Caco-2 (cell line): ENCODE measurements at regions not wholly inside any gene's neighbourhood (a gene's known extent, or its start where the extent isn't known, plus 50 kb on each side); places are given as distances from the start of the nearest gene placed in this dataset.

Experiments used
- BruUV-seq: library from RNA; stranded (reverse); fragments of 400-500 nt; replicated peaks from 2 replicates; lab custom pipeline; 2021; lab: Mats Ljungman, UMichigan
- CTCF ChIA-PET: fragments of 300-600 bp; sonication (Branson Sonifier 250); formaldehyde crosslinking; loops from one replicate; lab custom pipeline; 2022; ENCODE audit warnings: antibody characterized with exemption; lab: Charles Lee
- POLR2A ChIA-PET: fragments of 300-600 bp; sonication (Branson Sonifier 250); formaldehyde crosslinking; loops from one replicate; lab custom pipeline; 2022; ENCODE audit warnings: antibody characterized with exemption; lab: Charles Lee
- DNase-seq, 2 experiments: peaks; one replicate each; pipeline versions ENCODE4 v3.0.0 to v3.0.0-alpha.2; 2020 to 2022
- H3K27me3 ChIP-seq: replicated peaks from 2 replicates; pipeline ENCODE4 v1.6.0; 2011; ENCODE audit warnings: low read length; ENCODE audit not compliant: control insufficient read depth, insufficient read depth
- H3K36me3 ChIP-seq: 2 replicates; pipeline ENCODE4 v1.5.1; 2011; ENCODE audit warnings: low read length; ENCODE audit not compliant: control insufficient read depth, insufficient read depth
- H3K4me1 ChIP-seq: fragments of 250-450 bp; sonication (Bioruptor Pico); 2 replicates; pipeline ENCODE4 v1.5.1; 2020; ENCODE audit warnings: mild to moderate bottlenecking
- H3K4me3 ChIP-seq: 2 replicates; pipeline ENCODE4 v1.5.1; 2011; ENCODE audit warnings: low read depth, mild to moderate bottlenecking, control low read depth, low read length
- H3K9me3 ChIP-seq: fragments of 250-450 bp; sonication (Bioruptor Pico); 2 replicates; pipeline ENCODE4 v1.5.1; 2020; ENCODE audit warnings: mild to moderate bottlenecking, moderate library complexity
- H3K27ac Mint-ChIP-seq: one replicate; pipeline ENCODE4 v1.8.0; 2022; ENCODE audit warnings: mixed read lengths; ENCODE audit not compliant: unreplicated experiment
- H3K27me3 Mint-ChIP-seq: one replicate; pipeline ENCODE4 v1.8.0; 2022; ENCODE audit warnings: mixed read lengths; ENCODE audit not compliant: insufficient read depth, unreplicated experiment
- H3K36me3 Mint-ChIP-seq: one replicate; pipeline ENCODE4 v1.8.0; 2022; ENCODE audit warnings: mild to moderate bottlenecking, mixed read lengths; ENCODE audit not compliant: insufficient read depth, unreplicated experiment
- H3K4me1 Mint-ChIP-seq: one replicate; pipeline ENCODE4 v1.8.0; 2022; ENCODE audit warnings: low read depth, mixed read lengths; ENCODE audit not compliant: unreplicated experiment
- H3K4me3 Mint-ChIP-seq: one replicate; pipeline ENCODE4 v1.8.0; 2022; ENCODE audit warnings: mild to moderate bottlenecking, moderate library complexity, mixed read lengths; ENCODE audit not compliant: unreplicated experiment
- H3K9me3 Mint-ChIP-seq: one replicate; pipeline ENCODE4 v1.8.0; 2022; ENCODE audit warnings: mixed read lengths; ENCODE audit not compliant: unreplicated experiment
- intact Hi-C: fragments of 100-400 bp; cut with micrococcal nuclease; formaldehyde crosslinking; loops from one replicate; pipeline ENCODE4 v1.10.0; 2022; ENCODE audit not compliant: unreplicated experiment
- TF ChIP-seq, protein P1 (sequence below), 2 experiments: fragments of 200-600 bp in 1 of 2; IDR thresholded peaks; 1 replicate in 1 of 2; 2 replicates in 1 of 2; pipeline versions ENCODE4 v1.5.1 to v1.8.0; 2011 to 2022; ENCODE audit warnings: antibody characterized with exemption in 1 of 2, control low read depth in 1 of 2, inconsistent platforms in 1 of 2, low read depth in 1 of 2, low read length in 1 of 2, mild to moderate bottlenecking in 1 of 2, moderate library complexity in 1 of 2; ENCODE audit not compliant: insufficient read depth in 1 of 2, severe bottlenecking in 1 of 2, unreplicated experiment in 1 of 2

DNA sequence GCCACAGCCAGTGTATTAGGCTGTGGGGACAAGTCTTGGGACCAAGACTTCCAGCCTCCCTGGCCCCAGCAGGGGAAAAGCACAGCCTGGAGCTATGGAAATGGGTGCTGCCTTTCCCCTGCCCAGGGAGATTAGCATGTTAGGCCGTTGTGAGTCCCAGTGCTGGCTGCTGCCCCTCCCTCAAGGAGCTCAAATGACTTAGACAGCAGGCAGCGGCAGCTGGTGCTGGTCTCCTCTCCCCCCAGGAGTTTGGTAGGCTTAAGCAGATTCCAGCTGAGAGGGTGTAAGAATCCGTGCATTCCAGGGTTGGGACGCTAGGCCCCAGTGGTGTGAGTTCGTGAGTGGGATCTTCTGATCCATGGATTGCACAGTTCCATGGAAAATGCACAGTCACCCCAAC lies 301.5 kb upstream of the PHF14 start:
- ChIA-PET CTCF (no interaction called here), POLR2A (no interaction called here)
- Histone ChIP-seq H3K36me3 (no peaks in the 10 kb centered on the region), H3K4me3 (no peak overlapping the region), H3K4me1 (no peaks in the 10 kb centered on the region), H3K9me3 (no peaks in the 10 kb centered on the region), H3K27me3 (no peaks in the 10 kb centered on the region)
- intact Hi-C loops, result no loop called here
- DNase-seq, result no peak
- TF ChIP-seq, protein P1, sequence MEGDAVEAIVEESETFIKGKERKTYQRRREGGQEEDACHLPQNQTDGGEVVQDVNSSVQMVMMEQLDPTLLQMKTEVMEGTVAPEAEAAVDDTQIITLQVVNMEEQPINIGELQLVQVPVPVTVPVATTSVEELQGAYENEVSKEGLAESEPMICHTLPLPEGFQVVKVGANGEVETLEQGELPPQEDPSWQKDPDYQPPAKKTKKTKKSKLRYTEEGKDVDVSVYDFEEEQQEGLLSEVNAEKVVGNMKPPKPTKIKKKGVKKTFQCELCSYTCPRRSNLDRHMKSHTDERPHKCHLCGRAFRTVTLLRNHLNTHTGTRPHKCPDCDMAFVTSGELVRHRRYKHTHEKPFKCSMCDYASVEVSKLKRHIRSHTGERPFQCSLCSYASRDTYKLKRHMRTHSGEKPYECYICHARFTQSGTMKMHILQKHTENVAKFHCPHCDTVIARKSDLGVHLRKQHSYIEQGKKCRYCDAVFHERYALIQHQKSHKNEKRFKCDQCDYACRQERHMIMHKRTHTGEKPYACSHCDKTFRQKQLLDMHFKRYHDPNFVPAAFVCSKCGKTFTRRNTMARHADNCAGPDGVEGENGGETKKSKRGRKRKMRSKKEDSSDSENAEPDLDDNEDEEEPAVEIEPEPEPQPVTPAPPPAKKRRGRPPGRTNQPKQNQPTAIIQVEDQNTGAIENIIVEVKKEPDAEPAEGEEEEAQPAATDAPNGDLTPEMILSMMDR (IDR thresholded peaks at IDR 0.05; ENCODE audit: insufficient read depth in 1 of 2, low read depth in 1 of 2, low read length in 1 of 2, severe bottlenecking in 1 of 2, unreplicated experiment in 1 of 2), result no peak
- Mint-ChIP-seq H3K27ac (no peak overlapping the region), H3K4me3 (no peak overlapping the region), H3K36me3 (no peaks in the 10 kb centered on the region), H3K9me3 (no peaks in the 10 kb centered on the region), H3K27me3 (peaks cover 2% of the 10 kb centered on the region), H3K4me1 (no peaks in the 10 kb centered on the region)
- no TSS peak for BruUV-seq

GRCh38 chr7:10677211-10677610 lies 296.5 kb upstream of the PHF14 start:
- no peaks in the 10 kb centered on the region for H3K4me1 Mint-ChIP-seq
- peaks cover 2% of the 10 kb centered on the region for H3K27me3 Mint-ChIP-seq
- no peak overlapping the region for H3K4me3 ChIP-seq
- no peak overlapping the region for H3K27ac Mint-ChIP-seq
- H3K27me3 ChIP-seq, result no peaks in the 10 kb centered on the region
- no peak for DNase-seq
- TF ChIP-seq, protein P1 (IDR thresholded peaks at IDR 0.05; ENCODE audit: insufficient read depth in 1 of 2, low read depth in 1 of 2, low read length in 1 of 2, severe bottlenecking in 1 of 2, unreplicated experiment in 1 of 2), result no peak
- no peaks in the 10 kb centered on the region for H3K36me3 ChIP-seq
- no TSS peak for BruUV-seq
- no peaks in the 10 kb centered on the region for H3K9me3 Mint-ChIP-seq
- no peaks in the 10 kb centered on the region for H3K4me1 ChIP-seq
- H3K9me3 ChIP-seq, result no peaks in the 10 kb centered on the region
- CTCF ChIA-PET, result no interaction called here
- intact Hi-C loops, result no loop called here
- no peak overlapping the region for H3K4me3 Mint-ChIP-seq
- no peaks in the 10 kb centered on the region for H3K36me3 Mint-ChIP-seq
- POLR2A ChIA-PET, result no interaction called here

DNA sequence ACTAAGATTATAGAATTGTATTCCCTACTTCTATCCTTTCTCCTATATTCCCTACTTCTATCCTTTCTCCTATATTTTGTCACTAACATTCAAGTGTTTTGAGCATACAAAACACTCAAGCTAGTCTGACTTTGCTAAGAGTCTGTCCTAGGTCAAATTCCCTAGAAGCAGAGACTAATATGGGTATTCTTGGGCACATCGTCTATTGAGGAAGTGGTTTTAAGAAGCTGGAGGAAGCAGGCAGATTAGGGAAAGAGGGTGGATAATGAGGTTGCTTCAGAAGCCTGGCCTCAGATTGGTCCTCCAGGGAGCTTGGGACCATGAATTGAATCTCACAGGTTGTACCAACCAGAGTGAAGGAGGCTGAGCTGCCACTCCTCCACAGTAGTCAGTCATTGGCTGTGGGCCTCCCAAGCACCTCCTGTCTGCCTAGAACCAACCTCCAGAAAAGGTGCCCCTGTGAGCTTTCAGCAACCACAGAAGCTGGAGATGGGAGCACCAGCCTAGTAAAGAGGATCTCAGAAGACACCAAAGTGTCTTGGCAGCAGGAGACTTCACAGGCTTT lies 295.9 kb upstream of the PHF14 start:
- BruUV-seq, result no TSS peak
- H3K4me3 ChIP-seq, result no peak overlapping the region

More for the DNA sequence above, 295.9 kb upstream of the PHF14 start:
- Mint-ChIP-seq H3K9me3 (no peaks in the 10 kb centered on the region), H3K36me3 (no peaks in the 10 kb centered on the region), H3K4me3 (no peak overlapping the region), H3K27me3 (peaks cover 2% of the 10 kb centered on the region), H3K4me1 (no peaks in the 10 kb centered on the region), H3K27ac (no peak overlapping the region)
- DNase-seq, result no peak
- H3K9me3 ChIP-seq, result no peaks in the 10 kb centered on the region
- H3K27me3 ChIP-seq, result no peaks in the 10 kb centered on the region
- no peaks in the 10 kb centered on the region for H3K4me1 ChIP-seq
- H3K36me3 ChIP-seq, result no peaks in the 10 kb centered on the region
- CTCF ChIA-PET, result no interaction called here
- intact Hi-C loops, result no loop called here
- POLR2A ChIA-PET, result no interaction called here
- TF ChIP-seq, protein P1 (IDR thresholded peaks at IDR 0.05; ENCODE audit: insufficient read depth in 1 of 2, low read depth in 1 of 2, low read length in 1 of 2, severe bottlenecking in 1 of 2, unreplicated experiment in 1 of 2), result no peak
